Left colon (tissue), 2 donors: ENCODE measurements at regions not wholly inside any gene's neighbourhood (a gene's known extent, or its start where the extent isn't known, plus 50 kb on each side); places are given as distances from the start of the nearest gene placed in this dataset.

Experiments
- ATAC-seq: fragments of 200-7000 bp; cut with Tn5 transposase; one replicate; pipeline ENCODE4 v1.9.1; 2020; ENCODE audit warnings: mild to moderate bottlenecking, moderate library complexity
- DNase-seq, 2 donors: peaks; one replicate each; pipeline ENCODE4 v3.0.0-alpha.2; 2020
- intact Hi-C, 2 donors: fragments of 100-400 bp; cut with DNase I in 1 of 2; cut with micrococcal nuclease in 1 of 2; formaldehyde crosslinking; loops; one replicate each; pipeline versions ENCODE4 v1.11.2 to v1.14.0; 2022; cut with DNase I, micrococcal nuclease
- donor health status: DM: no; HTN: no; CAD: no.
- donor health status: DM: yes; HTN: yes; CAD: no.

DNA sequence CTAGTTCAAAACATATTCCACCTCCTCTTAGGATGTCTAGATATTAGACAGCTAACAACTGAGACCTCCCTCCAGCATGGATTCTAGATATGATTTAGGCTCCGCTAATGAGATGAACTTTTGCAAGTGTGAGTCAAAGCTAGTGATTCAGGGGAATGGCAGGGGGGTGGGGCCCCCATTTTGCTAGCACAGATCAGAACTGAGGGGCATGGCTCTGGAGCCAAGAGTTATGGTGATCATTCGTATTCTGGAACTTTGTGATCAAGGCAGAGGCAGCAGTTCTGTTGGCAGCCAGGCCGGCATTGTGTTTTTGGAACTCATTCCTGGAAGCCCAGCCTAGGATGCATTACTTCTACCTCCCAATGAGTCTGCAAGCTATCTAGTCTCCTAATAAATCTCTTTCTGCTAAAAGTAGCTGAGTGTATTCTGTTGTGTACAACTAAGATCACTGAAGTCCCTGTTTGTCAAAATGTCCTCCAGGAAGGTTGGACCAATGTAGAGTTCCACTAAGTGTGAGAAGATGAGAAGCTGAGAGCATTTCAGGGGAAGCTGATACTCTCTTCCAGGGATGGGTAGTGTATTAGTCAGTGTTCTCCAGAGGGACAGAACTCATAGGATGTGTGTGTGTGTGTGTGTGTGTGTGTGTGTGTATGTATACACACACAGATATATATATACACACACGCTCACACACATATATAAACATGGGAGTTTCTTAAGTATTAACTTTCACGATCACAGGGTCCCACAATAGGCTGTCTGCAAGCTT is 312.7 kb downstream of the TLE3 start:
- intact Hi-C loops: no loop called here
- ATAC-seq (no peak), DNase-seq (no peak)

- intact Hi-C loops: no loop called here
- no peak for DNase-seq
Observed at GRCh38 chr15:69786136-69786701, 311.5 kb downstream of the TLE3 start.

GRCh38 chr15:69787791-69788190 is 309.9 kb downstream of the TLE3 start:
- no peak for ATAC-seq
- intact Hi-C loops: no loop called here
- no peak for DNase-seq

More at GRCh38 chr15:69786136-69786701, 311.5 kb downstream of the TLE3 start:
- ATAC-seq: no peak

GRCh38 chr15:69789648-69790393 is 307.9 kb downstream of the TLE3 start:
- DNase-seq (no peak), ATAC-seq (no peak)
- intact Hi-C loops: no loop called here

- ATAC-seq (no peak), DNase-seq (no peak)
- intact Hi-C loops: no loop called here
Observed at GRCh38 chr15:69790632-69791031, 307.1 kb downstream of the TLE3 start.

- intact Hi-C loops: no loop called here
- no peak for DNase-seq
- no peak for ATAC-seq
Observed at GRCh38 chr15:69792823-69793222, 304.9 kb downstream of the TLE3 start.

DNA sequence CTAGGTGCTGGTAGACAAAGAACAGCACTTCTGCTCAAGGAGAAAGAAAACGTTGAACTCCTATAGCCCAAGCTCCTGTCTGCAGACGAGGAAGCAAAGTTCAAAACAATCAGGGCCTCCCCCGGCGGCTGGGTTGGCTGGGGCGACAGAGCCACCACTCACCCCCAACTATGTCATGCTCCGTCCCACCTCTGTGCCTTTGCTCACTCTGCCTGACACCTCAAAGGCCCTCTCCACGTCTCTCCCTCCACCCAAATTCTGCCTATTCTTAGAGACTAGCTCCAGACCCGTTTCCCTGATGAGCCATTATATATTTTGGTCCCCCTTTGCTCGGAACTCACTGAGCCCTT is 304.3 kb downstream of the TLE3 start:
- no peak for DNase-seq
- intact Hi-C loops: no loop called here
- ATAC-seq: no peak

- no peak for DNase-seq
- no peak for ATAC-seq
- intact Hi-C loops: no loop called here
Observed at GRCh38 chr15:69793781-69794451, 303.8 kb downstream of the TLE3 start.

- intact Hi-C loops: no loop called here
- DNase-seq: no peak
- no peak for ATAC-seq
Observed at GRCh38 chr15:69794645-69795469, 302.9 kb downstream of the TLE3 start.

GRCh38 chr15:69795601-69796000 is 302.1 kb downstream of the TLE3 start:
- ATAC-seq (no peak), DNase-seq (no peak)
- intact Hi-C loops: no loop called here

DNA sequence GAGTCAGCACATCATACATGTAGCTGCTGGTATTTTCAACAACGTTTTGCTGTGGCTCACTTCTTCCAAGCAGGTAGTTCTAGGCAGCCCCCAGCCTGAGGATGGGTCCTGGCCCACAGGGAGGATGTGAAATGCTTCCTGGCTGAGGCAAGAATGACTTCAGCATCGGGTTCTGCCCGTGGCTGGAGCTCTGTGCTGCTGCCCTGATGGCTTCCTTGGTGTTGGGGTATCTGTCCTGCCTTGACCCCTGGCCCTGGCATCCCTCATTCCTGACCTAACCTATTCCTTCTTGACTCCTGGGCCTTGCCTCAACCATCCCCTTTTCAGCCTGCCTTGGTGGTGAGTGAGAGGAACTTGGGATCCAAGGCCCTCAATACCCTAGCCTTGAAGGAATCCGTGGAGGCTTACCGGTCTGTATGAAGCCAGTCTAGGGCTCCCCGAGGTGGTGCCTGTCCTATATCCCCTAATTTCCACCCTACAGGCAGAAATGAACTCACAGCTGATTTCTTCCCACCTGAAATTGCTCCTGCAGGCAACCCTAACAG is 300.6 kb downstream of the TLE3 start:
- intact Hi-C loops: no loop called here
- ATAC-seq: no peak
- DNase-seq: no peak

GRCh38 chr15:69797615-69798014 is 300.1 kb downstream of the TLE3 start:
- DNase-seq (no peak), ATAC-seq (no peak)
- intact Hi-C loops: no loop called here

DNA sequence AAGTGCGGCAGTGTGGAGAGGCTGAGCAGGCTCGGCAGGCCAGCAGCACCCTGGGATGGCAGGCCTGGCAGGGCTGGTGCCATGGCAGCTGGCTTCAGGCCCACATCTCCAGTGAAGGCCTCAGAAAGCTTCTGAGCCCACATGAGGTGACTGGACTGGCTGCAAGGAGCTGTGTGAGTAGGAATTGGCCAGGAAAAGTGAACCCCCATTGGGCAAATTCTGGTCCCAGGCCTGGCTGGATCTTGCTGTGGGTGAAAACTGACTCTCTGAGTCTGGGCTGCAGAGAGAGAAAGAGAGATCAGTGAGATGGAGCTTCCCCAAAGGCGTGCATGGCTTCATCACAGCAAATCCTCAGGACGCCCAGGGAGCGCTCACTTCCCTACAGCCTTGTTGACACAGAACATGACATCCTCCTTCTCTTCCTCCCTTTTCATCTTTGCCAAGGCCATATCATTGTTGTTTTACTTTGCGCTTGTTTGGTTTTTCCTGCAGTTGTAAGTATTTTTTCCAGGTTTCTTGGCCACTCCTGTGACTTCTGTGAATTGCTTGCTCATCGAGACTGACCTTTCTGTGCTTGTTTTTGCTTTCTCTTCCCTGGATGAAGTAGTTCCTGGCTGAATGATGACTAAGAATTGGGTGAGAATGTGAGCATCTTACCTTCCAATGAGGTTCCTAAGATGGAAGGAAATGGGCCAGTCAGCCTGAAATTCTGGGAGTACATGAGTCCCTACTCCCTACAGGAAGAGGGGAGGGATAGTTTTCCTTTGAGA is 299.1 kb downstream of the TLE3 start:
- intact Hi-C loops: no loop called here
- ATAC-seq (no peak), DNase-seq (no peak)

DNA sequence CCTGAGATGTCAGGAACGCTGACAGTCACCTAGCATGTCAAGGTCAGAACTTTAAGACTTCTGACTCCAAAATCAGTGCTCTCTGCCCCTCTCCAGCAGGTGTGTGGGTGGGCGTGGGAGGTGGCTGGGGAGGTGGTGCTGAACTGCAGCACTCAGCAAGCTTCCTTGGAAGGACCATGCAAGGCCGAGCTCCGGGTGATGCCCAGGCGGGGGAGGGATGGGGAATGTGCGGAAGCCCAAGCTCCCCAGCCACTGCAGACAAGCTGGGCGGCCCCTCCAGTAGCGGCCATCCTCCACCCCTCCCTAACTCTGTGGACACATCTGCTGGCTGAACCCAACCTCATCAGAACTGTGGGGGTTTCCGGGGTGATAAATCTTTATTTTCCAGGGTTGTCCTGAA is 296.6 kb downstream of the TLE3 start:
- DNase-seq: no peak
- ATAC-seq: no peak
- intact Hi-C loops: no loop called here

GRCh38 chr15:69802432-69802831 is 295.3 kb downstream of the TLE3 start:
- DNase-seq: no peak
- intact Hi-C loops: no loop called here
- no peak for ATAC-seq

GRCh38 chr15:69804786-69805185 is 292.9 kb downstream of the TLE3 start:
- intact Hi-C loops: no loop called here
- DNase-seq: no peak
- ATAC-seq: no peak

GRCh38 chr15:69805248-69805953 is 292.3 kb downstream of the TLE3 start:
- ATAC-seq (no peak), DNase-seq (no peak)
- intact Hi-C loops: no loop called here
